OCI-LY7 (cell line): ENCODE measurements at regions not wholly inside any gene's neighbourhood (a gene's known extent, or its start where the extent isn't known, plus 50 kb on each side); places are given as distances from the start of the nearest gene placed in this dataset.

Experiments
- BruUV-seq: library from RNA; stranded (reverse); fragments of 400-500 nt; replicated peaks from 2 replicates; lab custom pipeline; 2021; lab: Mats Ljungman, UMichigan
- CTCF ChIA-PET: fragments of 300-600 bp; sonication (Branson Sonifier 250); formaldehyde crosslinking; loops from one replicate; lab custom pipeline; 2022; ENCODE audit warnings: antibody characterized with exemption; ENCODE audit not compliant: unreplicated experiment; lab: Charles Lee
- POLR2A ChIA-PET: fragments of 300-600 bp; sonication (Branson Sonifier 250); formaldehyde crosslinking; loops from one replicate; lab custom pipeline; 2022; ENCODE audit warnings: antibody characterized with exemption; lab: Charles Lee
- DNase-seq: peaks from one replicate; pipeline ENCODE4 v3.0.0-alpha.2; 2015; ENCODE audit warnings: low spot score
- H2AFZ ChIP-seq: fragments of 200-600 bp; sonication (generic), shearing (Covaris generic); 2 replicates; pipeline ENCODE4 v1.6.1; 2014; ENCODE audit warnings: mild to moderate bottlenecking, antibody characterized with exemption, low read length, moderate library complexity
- H3K27ac ChIP-seq: fragments of 200-600 bp; sonication (generic); 2 replicates; pipeline ENCODE4 v1.5.1; 2014; ENCODE audit warnings: mixed run types, low read depth, mild to moderate bottlenecking, moderate library complexity, low read length, inconsistent platforms; ENCODE audit not compliant: poor library complexity, severe bottlenecking
- H3K36me3 ChIP-seq: fragments of 200-600 bp; sonication (generic); 2 replicates; pipeline ENCODE4 v1.6.1; 2014; ENCODE audit warnings: mild to moderate bottlenecking, antibody characterized with exemption, low read length, moderate library complexity, mixed read lengths; ENCODE audit not compliant: insufficient read depth
- H3K4me1 ChIP-seq: fragments of 200-600 bp; sonication (generic); 2 replicates; pipeline ENCODE4 v1.5.1; 2014; ENCODE audit warnings: mild to moderate bottlenecking, low read length; ENCODE audit not compliant: insufficient read depth, poor library complexity, severe bottlenecking
- H3K4me2 ChIP-seq: fragments of 200-600 bp; sonication (generic); 2 replicates; pipeline ENCODE4 v1.6.1; 2014; ENCODE audit warnings: mild to moderate bottlenecking, low read length
- H3K4me3 ChIP-seq: fragments of 200-600 bp; sonication (generic); 2 replicates; pipeline ENCODE4 v1.5.1; 2014; ENCODE audit warnings: mild to moderate bottlenecking, low read depth, low read length; ENCODE audit not compliant: poor library complexity, severe bottlenecking
- H3K79me2 ChIP-seq: fragments of 200-600 bp; sonication (generic); 2 replicates; pipeline ENCODE4 v1.6.1; 2016; ENCODE audit warnings: low read depth, mild to moderate bottlenecking, low read length, moderate library complexity, mixed read lengths; ENCODE audit not compliant: insufficient read depth
- H3K9me2 ChIP-seq: fragments of 200-600 bp; sonication (generic); 2 replicates; pipeline ENCODE4 v1.6.1; 2016; ENCODE audit warnings: mild to moderate bottlenecking, low read length, mixed read lengths; ENCODE audit not compliant: insufficient read depth
- H3K9me3 ChIP-seq: fragments of 200-600 bp; sonication (generic); 2 replicates; pipeline ENCODE4 v1.6.1; 2014; ENCODE audit warnings: mild to moderate bottlenecking, mixed run types, low read length, mixed read lengths
- H4K20me1 ChIP-seq: fragments of 200-600 bp; sonication (generic); 2 replicates; pipeline ENCODE4 v1.6.1; 2014; ENCODE audit warnings: mild to moderate bottlenecking, antibody characterized with exemption, low read length, moderate library complexity, mixed read lengths; ENCODE audit not compliant: insufficient read depth
- EZH2phosphoT487 ChIP-seq: fragments of 200-600 bp; sonication (generic); IDR thresholded peaks from 2 replicates; pipeline ENCODE4 v1.6.1; 2018; ENCODE audit warnings: low read depth, borderline replicate concordance, mild to moderate bottlenecking, mixed run types, antibody characterized with exemption, low read length, moderate library complexity, mixed read lengths
- intact Hi-C: fragments of 100-400 bp; cut with micrococcal nuclease; formaldehyde crosslinking; loops from one replicate; pipeline ENCODE4 v1.10.0; 2022; ENCODE audit not compliant: unreplicated experiment
- TF ChIP-seq, protein P1 (sequence below): fragments of 200-600 bp; sonication (generic); conservative IDR thresholded peaks from 2 replicates; pipeline ENCODE4 v1.5.1; 2014; ENCODE audit warnings: mild to moderate bottlenecking, antibody characterized with exemption, low read length, moderate library complexity, mixed read lengths

DNA sequence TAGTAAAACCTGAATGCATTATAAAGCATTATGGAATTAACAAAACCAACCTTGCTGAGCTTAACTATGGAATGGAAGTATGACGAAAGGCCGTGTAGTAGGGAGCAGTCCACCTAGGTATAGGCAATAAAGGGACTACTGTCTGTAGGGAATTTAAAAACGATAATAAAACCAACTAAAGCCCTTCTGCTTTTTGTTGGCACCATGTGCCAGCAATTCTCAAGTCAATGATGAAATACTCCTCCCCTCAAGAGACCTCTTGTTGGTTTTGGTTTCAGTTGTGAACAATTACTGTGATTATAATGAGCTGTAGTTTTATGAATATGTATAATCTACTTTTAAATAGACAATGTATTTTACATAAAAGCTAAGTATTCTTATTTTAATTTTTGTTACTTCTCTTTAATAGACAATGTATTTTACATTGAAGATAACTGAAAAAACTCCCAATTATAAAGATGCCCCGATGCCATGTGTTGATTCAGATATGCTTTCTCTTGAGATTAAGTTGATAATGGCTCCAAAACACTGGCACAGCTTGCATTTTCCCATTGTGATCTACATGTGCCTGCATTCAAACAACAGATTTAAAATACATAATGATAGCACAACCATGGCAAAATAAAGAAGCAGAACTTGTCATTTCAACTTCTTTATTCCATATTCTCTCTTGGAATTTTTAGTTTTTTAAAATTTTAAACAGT is 55.5 kb upstream of the ZDBF2 start:
- Histone ChIP-seq H3K79me2 (no peaks in the 10 kb centered on the region), H3K4me3 (no peak overlapping the region), H3K36me3 (no peaks in the 10 kb centered on the region), H3K27ac (no peak overlapping the region), H3K4me2 (no peak overlapping the region), H3K9me2 (no peaks in the 10 kb centered on the region), H2AFZ (no peak overlapping the region), H4K20me1 (no peaks in the 10 kb centered on the region), H3K4me1 (no peaks in the 10 kb centered on the region), H3K9me3 (0 out of 2 replicates have a peak, but pooled peaks cover 7% of the 10 kb centered on the region)
- TF ChIP-seq, protein P1, sequence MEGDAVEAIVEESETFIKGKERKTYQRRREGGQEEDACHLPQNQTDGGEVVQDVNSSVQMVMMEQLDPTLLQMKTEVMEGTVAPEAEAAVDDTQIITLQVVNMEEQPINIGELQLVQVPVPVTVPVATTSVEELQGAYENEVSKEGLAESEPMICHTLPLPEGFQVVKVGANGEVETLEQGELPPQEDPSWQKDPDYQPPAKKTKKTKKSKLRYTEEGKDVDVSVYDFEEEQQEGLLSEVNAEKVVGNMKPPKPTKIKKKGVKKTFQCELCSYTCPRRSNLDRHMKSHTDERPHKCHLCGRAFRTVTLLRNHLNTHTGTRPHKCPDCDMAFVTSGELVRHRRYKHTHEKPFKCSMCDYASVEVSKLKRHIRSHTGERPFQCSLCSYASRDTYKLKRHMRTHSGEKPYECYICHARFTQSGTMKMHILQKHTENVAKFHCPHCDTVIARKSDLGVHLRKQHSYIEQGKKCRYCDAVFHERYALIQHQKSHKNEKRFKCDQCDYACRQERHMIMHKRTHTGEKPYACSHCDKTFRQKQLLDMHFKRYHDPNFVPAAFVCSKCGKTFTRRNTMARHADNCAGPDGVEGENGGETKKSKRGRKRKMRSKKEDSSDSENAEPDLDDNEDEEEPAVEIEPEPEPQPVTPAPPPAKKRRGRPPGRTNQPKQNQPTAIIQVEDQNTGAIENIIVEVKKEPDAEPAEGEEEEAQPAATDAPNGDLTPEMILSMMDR: no peak
- no peak for TF ChIP-seq EZH2phosphoT487
- CTCF ChIA-PET: no interaction called here
- no TSS peak for BruUV-seq
- POLR2A ChIA-PET: interaction anchor here (0.7 to 1.1 kb wide), 5 partner anchors 8 to 59 kb away, joined by 3 read pairs; no protein-coding TSS in a partner anchor
- no peak for DNase-seq
- intact Hi-C loops: no loop called here

DNA sequence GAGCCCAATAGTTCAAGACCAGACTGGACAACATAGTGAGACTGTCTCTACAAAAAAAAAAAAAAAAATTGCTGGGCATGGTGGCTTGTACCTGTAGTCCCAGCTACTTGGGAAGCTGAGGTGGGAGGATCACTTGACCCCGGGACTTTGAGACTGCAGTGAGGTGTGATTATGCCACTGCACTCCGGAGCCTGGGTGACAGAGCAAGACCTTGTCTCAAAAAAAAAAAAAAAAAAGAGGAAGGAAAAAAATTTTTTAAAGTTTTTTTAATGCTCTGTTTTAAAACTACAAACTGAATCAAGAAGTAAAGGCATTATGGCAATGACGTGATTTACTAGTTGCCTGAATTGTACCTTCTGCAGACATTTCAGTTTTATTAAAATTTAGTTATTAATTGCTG is 54.5 kb upstream of the ZDBF2 start:
- no peak overlapping the region for H2AFZ ChIP-seq
- H3K36me3 ChIP-seq: no peaks in the 10 kb centered on the region
- no peak for DNase-seq
- H3K4me3 ChIP-seq: no peak overlapping the region
- H3K79me2 ChIP-seq: no peaks in the 10 kb centered on the region
- BruUV-seq: no TSS peak
- no peaks in the 10 kb centered on the region for H3K9me2 ChIP-seq
- H3K4me2 ChIP-seq: no peak overlapping the region
- intact Hi-C loops: no loop called here
- CTCF ChIA-PET: no interaction called here
- TF ChIP-seq, protein P1: no peak
- TF ChIP-seq EZH2phosphoT487: no peak
- no peaks in the 10 kb centered on the region for H3K4me1 ChIP-seq
- 0 out of 2 replicates have a peak, but pooled peaks cover 7% of the 10 kb centered on the region for H3K9me3 ChIP-seq
- H4K20me1 ChIP-seq: no peaks in the 10 kb centered on the region
- no peak overlapping the region for H3K27ac ChIP-seq
- POLR2A ChIA-PET: interaction anchor here (0.7 to 0.9 kb wide), 4 partner anchors 16 to 1790 kb away, joined by 3 to 9 read pairs (median 4); no protein-coding TSS in a partner anchor

DNA sequence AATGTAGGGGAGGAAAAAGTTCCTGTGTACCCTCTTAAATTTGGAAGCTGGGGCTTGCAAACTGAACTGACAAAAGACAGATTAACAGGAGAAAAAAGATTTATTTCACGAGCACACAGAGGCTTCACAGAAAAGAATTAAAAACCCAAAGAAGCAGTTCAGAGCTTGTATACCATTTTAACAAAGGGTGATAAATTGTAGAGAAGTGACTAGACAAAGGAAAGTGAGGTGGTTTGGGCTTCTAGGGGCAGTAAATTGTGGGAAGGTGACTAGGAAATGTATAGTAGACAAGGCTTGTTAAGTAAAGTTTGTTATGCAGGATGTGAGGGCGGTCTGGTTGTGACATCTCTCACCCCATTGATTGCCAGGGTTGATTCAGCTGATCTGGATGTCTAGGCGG is 53.5 kb upstream of the ZDBF2 start:
- BruUV-seq: no TSS peak
- Histone ChIP-seq H3K36me3 (no peaks in the 10 kb centered on the region), H2AFZ (0 out of 2 replicates have a peak overlapping the region, but pooled peaks have one; percentile 1), H3K27ac (no peak overlapping the region), H3K9me2 (no peaks in the 10 kb centered on the region), H3K4me3 (no peak overlapping the region), H3K79me2 (no peaks in the 10 kb centered on the region), H4K20me1 (no peaks in the 10 kb centered on the region), H3K4me2 (no peak overlapping the region), H3K9me3 (0 out of 2 replicates have a peak, but pooled peaks cover 7% of the 10 kb centered on the region), H3K4me1 (no peaks in the 10 kb centered on the region)
- TF ChIP-seq, protein P1: no peak
- TF ChIP-seq EZH2phosphoT487: no peak
- no peak for DNase-seq
- ChIA-PET POLR2A (interaction anchor here (0.5 to 1.1 kb wide), 3 partner anchors 12 to 1366 kb away, joined by 3 to 4 read pairs (median 3); no protein-coding TSS in a partner anchor), CTCF (no interaction called here)
- intact Hi-C loops: no loop called here
